Karpas-422 (cell line): ENCODE measurements at regions not wholly inside any gene's neighbourhood (a gene's known extent, or its start where the extent isn't known, plus 50 kb on each side); places are given as distances from the start of the nearest gene placed in this dataset.

Source experiments
- DNase-seq: peaks from one replicate; pipeline ENCODE4 v3.0.0-alpha.2; 2015
- H2AFZ ChIP-seq: fragments of 200-600 bp; sonication (generic); 2 replicates; pipeline ENCODE4 v1.6.1; 2014; ENCODE audit warnings: antibody characterized with exemption, low read length, mixed read lengths
- H3K27ac ChIP-seq: fragments of 200-600 bp; sonication (generic); 2 replicates; pipeline ENCODE4 v1.5.1; 2014; ENCODE audit warnings: mild to moderate bottlenecking, low read length, moderate library complexity
- H3K27me3 ChIP-seq: fragments of 200-600 bp; sonication (generic); 2 replicates; pipeline ENCODE4 v1.6.1; 2014; ENCODE audit warnings: low read length, mixed read lengths
- H3K36me3 ChIP-seq: fragments of 200-600 bp; sonication (generic); 2 replicates; pipeline ENCODE4 v1.6.1; 2014; ENCODE audit warnings: low read length, mixed read lengths; ENCODE audit not compliant: insufficient read depth
- H3K4me1 ChIP-seq: fragments of 200-600 bp; sonication (generic); 2 replicates; pipeline ENCODE4 v1.6.1; 2014; ENCODE audit warnings: mild to moderate bottlenecking, low read length, mixed read lengths
- H3K4me2 ChIP-seq: fragments of 200-600 bp; sonication (generic); 2 replicates; pipeline ENCODE4 v1.6.1; 2014; ENCODE audit warnings: low read length, low read depth, mild to moderate bottlenecking; ENCODE audit not compliant: poor library complexity, severe bottlenecking
- H3K4me3 ChIP-seq: fragments of 200-600 bp; sonication (generic); 2 replicates; pipeline ENCODE4 v1.5.1; 2014; ENCODE audit warnings: mild to moderate bottlenecking, antibody characterized with exemption, low read length, mixed read lengths
- H3K79me2 ChIP-seq: fragments of 200-600 bp; sonication (generic); 2 replicates; pipeline ENCODE4 v1.6.1; 2014; ENCODE audit warnings: mild to moderate bottlenecking, low read length, mixed read lengths
- H3K9ac ChIP-seq: fragments of 200-600 bp; sonication (generic); 2 replicates; pipeline ENCODE4 v1.6.0; 2014; ENCODE audit warnings: low read length
- H3K9me2 ChIP-seq: fragments of 200-600 bp; sonication (generic), shearing (Covaris generic); replicated peaks from 2 replicates; pipeline ENCODE4 v1.6.0; 2014; ENCODE audit warnings: mild to moderate bottlenecking, low read length, moderate library complexity; ENCODE audit not compliant: insufficient read depth
- H3K9me3 ChIP-seq: fragments of 300-700, 200-600 bp; sonication (generic); 2 replicates; pipeline ENCODE4 v1.6.1; 2014; ENCODE audit warnings: low read length, mixed read lengths
- H4K20me1 ChIP-seq: fragments of 200-600 bp; sonication (generic); 2 replicates; pipeline ENCODE4 v1.6.1; 2014; ENCODE audit warnings: mild to moderate bottlenecking, antibody characterized with exemption, low read length, low read depth; ENCODE audit not compliant: insufficient read depth

DNA sequence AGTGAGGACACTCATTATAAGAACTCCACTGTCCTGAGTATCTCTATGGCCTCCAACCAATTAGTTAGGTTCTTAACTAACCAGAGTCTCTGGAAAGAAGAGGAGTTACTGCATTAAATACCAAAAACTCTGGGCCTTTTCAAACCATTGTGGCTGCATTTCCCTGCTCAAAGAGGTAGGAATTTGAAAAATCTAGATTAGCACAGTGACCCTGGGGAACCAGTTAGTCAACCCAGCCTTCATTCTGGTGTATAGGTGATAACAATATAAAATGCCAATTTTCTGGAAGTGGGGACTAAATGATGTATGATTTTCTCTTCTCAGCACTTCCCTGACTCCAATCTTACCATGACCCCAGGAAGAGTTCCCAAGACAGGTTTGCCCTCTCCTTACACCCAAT lies 287.8 kb upstream of the SETBP1 start:
- no peaks in the 10 kb centered on the region for H3K36me3 ChIP-seq
- no peak overlapping the region for H3K27ac ChIP-seq
- H3K4me2 ChIP-seq, result no peak overlapping the region
- no peak for DNase-seq
- no peak overlapping the region for H3K4me3 ChIP-seq
- H3K9me2 ChIP-seq, result no peaks in the 10 kb centered on the region
- no peak overlapping the region for H2AFZ ChIP-seq
- no peak overlapping the region for H3K9ac ChIP-seq
- no peaks in the 10 kb centered on the region for H3K27me3 ChIP-seq
- no peaks in the 10 kb centered on the region for H4K20me1 ChIP-seq
- H3K9me3 ChIP-seq, result no peaks in the 10 kb centered on the region
- no peaks in the 10 kb centered on the region for H3K79me2 ChIP-seq
- H3K4me1 ChIP-seq, result no peaks in the 10 kb centered on the region

- Histone ChIP-seq H3K27me3 (no peaks in the 10 kb centered on the region), H3K27ac (no peak overlapping the region), H3K9me2 (no peaks in the 10 kb centered on the region), H3K9ac (no peak overlapping the region), H3K4me1 (no peaks in the 10 kb centered on the region), H3K79me2 (no peaks in the 10 kb centered on the region), H2AFZ (no peak overlapping the region), H3K9me3 (no peaks in the 10 kb centered on the region), H3K36me3 (no peaks in the 10 kb centered on the region), H3K4me3 (no peak overlapping the region), H4K20me1 (no peaks in the 10 kb centered on the region), H3K4me2 (no peak overlapping the region)
- no peak for DNase-seq
Observed at GRCh38 chr18:44393406-44393805, 287.3 kb upstream of the SETBP1 start.

DNA sequence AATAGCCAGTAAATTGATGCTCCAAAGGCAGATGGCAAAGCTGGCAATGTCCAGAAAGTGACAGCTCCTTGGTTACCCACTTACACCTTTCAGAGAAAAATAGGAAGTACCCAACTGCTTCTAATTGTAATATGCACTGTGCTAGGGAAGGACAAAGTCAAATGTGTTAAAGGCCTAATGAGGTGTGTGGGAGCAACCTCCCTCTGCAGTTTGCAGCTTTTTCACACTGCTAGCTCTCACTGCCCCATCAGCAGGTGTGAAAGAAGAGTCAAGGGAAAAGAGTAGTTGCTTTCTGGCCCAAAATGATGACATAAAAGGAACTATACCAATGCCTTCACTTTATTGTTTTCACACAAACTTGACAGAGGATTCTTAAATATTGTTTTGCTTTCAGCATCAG lies 284.1 kb upstream of the SETBP1 start:
- no peaks in the 10 kb centered on the region for H3K9me3 ChIP-seq
- no peak overlapping the region for H3K27ac ChIP-seq
- no peaks in the 10 kb centered on the region for H3K36me3 ChIP-seq

DNA sequence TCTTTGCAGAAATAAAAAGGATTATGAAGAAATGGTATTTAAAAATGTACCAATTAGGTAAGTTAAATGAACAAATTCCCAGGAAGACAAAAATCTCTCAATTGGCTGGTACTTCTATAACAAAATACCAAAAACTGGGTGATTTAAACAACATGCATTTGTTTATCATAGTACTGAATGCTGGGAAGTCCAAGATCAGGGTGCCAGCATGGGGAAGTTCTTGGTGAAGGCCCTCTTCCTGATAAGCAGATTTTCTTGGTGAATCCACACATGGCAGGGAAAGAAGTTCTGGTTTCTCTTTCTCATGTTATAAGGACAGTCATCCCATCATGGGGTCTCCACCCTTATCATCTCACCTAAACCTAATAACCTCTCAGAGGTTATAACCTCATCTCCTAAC lies 271.6 kb upstream of the SETBP1 start:
- Histone ChIP-seq H3K9me3 (no peaks in the 10 kb centered on the region), H3K9ac (no peak overlapping the region), H3K9me2 (no peaks in the 10 kb centered on the region), H3K79me2 (no peaks in the 10 kb centered on the region), H2AFZ (no peak overlapping the region), H3K4me2 (no peak overlapping the region), H3K36me3 (no peaks in the 10 kb centered on the region), H3K4me1 (no peaks in the 10 kb centered on the region), H3K4me3 (no peak overlapping the region), H3K27me3 (no peaks in the 10 kb centered on the region), H3K27ac (no peak overlapping the region), H4K20me1 (no peaks in the 10 kb centered on the region)
- no peak for DNase-seq

More for the DNA sequence above, 284.1 kb upstream of the SETBP1 start:
- Histone ChIP-seq H3K4me2 (no peak overlapping the region), H2AFZ (no peak overlapping the region), H3K4me1 (no peaks in the 10 kb centered on the region), H4K20me1 (no peaks in the 10 kb centered on the region), H3K9ac (no peak overlapping the region), H3K79me2 (no peaks in the 10 kb centered on the region), H3K9me2 (no peaks in the 10 kb centered on the region), H3K4me3 (no peak overlapping the region), H3K27me3 (no peaks in the 10 kb centered on the region)
- no peak for DNase-seq

DNA sequence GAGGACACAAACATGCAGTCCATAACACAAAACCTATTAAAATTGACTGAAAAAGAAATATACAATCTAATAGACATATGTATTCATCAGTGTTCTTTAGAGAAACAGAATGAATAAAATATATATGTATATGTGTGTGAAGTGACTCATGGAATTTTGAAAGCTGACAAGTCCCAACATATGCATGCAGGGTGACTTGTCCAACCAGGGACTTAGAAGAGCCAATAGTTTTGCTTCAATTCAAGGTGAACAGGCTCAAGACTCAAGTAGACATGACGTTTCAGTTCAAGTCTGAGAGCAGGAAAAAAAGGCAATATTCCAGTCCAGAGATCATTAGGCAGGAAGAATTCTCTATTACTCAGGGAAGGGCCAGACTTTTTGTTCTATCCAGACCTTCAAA lies 271.2 kb upstream of the SETBP1 start:
- Histone ChIP-seq H3K4me2 (no peak overlapping the region), H3K79me2 (no peaks in the 10 kb centered on the region)
- DNase-seq, result no peak

GRCh38 chr18:44410740-44411139 lies 269.9 kb upstream of the SETBP1 start:
- Histone ChIP-seq H3K4me3 (no peak overlapping the region), H3K4me2 (no peak overlapping the region), H3K4me1 (no peaks in the 10 kb centered on the region), H3K36me3 (no peaks in the 10 kb centered on the region), H3K9me3 (no peaks in the 10 kb centered on the region), H3K27me3 (no peaks in the 10 kb centered on the region), H3K9me2 (no peaks in the 10 kb centered on the region), H3K9ac (no peak overlapping the region), H2AFZ (no peak overlapping the region), H4K20me1 (no peaks in the 10 kb centered on the region), H3K79me2 (no peaks in the 10 kb centered on the region), H3K27ac (no peak overlapping the region)
- no peak for DNase-seq

More for the DNA sequence above, 271.2 kb upstream of the SETBP1 start:
- Histone ChIP-seq H3K27ac (no peak overlapping the region), H3K9me2 (no peaks in the 10 kb centered on the region), H2AFZ (no peak overlapping the region), H3K27me3 (no peaks in the 10 kb centered on the region), H3K9me3 (no peaks in the 10 kb centered on the region), H3K4me3 (no peak overlapping the region), H4K20me1 (no peaks in the 10 kb centered on the region), H3K9ac (no peak overlapping the region), H3K36me3 (no peaks in the 10 kb centered on the region), H3K4me1 (no peaks in the 10 kb centered on the region)

- H3K4me2 ChIP-seq, result no peak overlapping the region
- no peak overlapping the region for H3K4me3 ChIP-seq
- H3K79me2 ChIP-seq, result no peaks in the 10 kb centered on the region
- H2AFZ ChIP-seq, result no peak overlapping the region
- H4K20me1 ChIP-seq, result no peaks in the 10 kb centered on the region
- no peaks in the 10 kb centered on the region for H3K36me3 ChIP-seq
- H3K9me3 ChIP-seq, result no peaks in the 10 kb centered on the region
- H3K27me3 ChIP-seq, result no peaks in the 10 kb centered on the region
- DNase-seq, result no peak
- no peak overlapping the region for H3K27ac ChIP-seq
- H3K4me1 ChIP-seq, result no peaks in the 10 kb centered on the region
- H3K9me2 ChIP-seq, result no peaks in the 10 kb centered on the region
- no peak overlapping the region for H3K9ac ChIP-seq
Observed at GRCh38 chr18:44411262-44411905, 269.3 kb upstream of the SETBP1 start.

GRCh38 chr18:44411976-44412375 lies 268.7 kb upstream of the SETBP1 start:
- H3K9me2 ChIP-seq, result no peaks in the 10 kb centered on the region
- H3K79me2 ChIP-seq, result no peaks in the 10 kb centered on the region
- H3K4me2 ChIP-seq, result no peak overlapping the region
- DNase-seq, result no peak
- H4K20me1 ChIP-seq, result no peaks in the 10 kb centered on the region
- no peak overlapping the region for H3K4me3 ChIP-seq
- no peaks in the 10 kb centered on the region for H3K36me3 ChIP-seq
- no peaks in the 10 kb centered on the region for H3K9me3 ChIP-seq
- no peaks in the 10 kb centered on the region for H3K27me3 ChIP-seq
- no peak overlapping the region for H3K27ac ChIP-seq
- no peaks in the 10 kb centered on the region for H3K4me1 ChIP-seq
- H2AFZ ChIP-seq, result no peak overlapping the region
- H3K9ac ChIP-seq, result no peak overlapping the region
